Right lobe of liver (tissue), 4 donors: ENCODE measurements at regions not wholly inside any gene's neighbourhood (a gene's known extent, or its start where the extent isn't known, plus 50 kb on each side); places are given as distances from the start of the nearest gene placed in this dataset.

Experiments used
- POLR2A ChIP-seq: fragments of 450-650 bp; IDR thresholded peaks from one replicate; pipeline ENCODE4 v1.6.1; 2017; ENCODE audit warnings: antibody characterized with exemption, mild to moderate bottlenecking
- TF ChIP-seq, protein P1 (sequence below), 4 donors: fragments of 200-600 bp in 3 of 4; fragments of 450-650 bp in 1 of 4; IDR thresholded peaks; one replicate each; pipeline versions ENCODE4 v1.5.1 to v1.8.0; 2016 to 2022; ENCODE audit warnings: antibody characterized with exemption in 4 of 4, mild to moderate bottlenecking in 2 of 4
- donor health status: DM: no; HTN: no; CAD: no.
- donor health status: DM: no; HTN: no; CAD: no.
- donor health status: DM: no; HTN: yes; CAD: no.

DNA sequence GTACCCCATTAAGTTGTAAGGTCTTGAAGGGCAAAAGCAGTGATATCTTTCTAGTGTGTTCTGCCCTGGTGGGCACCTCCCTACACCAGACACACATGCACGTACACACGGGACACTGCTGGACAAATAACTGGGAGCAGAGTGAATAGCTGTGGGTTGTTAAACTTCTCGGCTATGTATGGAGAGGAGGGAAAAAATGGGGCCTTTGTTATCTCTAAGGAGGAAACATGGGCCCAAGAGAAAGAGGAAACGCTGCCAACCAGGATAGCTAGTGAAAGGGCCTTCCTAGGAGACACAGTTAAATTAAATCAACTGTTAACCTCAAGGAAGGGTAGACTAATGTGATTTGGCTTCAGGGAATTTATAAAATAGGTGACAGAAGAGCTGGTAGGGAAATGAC, 169.7 kb downstream of the MYLK4 start:
- TF ChIP-seq, protein P1, sequence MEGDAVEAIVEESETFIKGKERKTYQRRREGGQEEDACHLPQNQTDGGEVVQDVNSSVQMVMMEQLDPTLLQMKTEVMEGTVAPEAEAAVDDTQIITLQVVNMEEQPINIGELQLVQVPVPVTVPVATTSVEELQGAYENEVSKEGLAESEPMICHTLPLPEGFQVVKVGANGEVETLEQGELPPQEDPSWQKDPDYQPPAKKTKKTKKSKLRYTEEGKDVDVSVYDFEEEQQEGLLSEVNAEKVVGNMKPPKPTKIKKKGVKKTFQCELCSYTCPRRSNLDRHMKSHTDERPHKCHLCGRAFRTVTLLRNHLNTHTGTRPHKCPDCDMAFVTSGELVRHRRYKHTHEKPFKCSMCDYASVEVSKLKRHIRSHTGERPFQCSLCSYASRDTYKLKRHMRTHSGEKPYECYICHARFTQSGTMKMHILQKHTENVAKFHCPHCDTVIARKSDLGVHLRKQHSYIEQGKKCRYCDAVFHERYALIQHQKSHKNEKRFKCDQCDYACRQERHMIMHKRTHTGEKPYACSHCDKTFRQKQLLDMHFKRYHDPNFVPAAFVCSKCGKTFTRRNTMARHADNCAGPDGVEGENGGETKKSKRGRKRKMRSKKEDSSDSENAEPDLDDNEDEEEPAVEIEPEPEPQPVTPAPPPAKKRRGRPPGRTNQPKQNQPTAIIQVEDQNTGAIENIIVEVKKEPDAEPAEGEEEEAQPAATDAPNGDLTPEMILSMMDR (IDR thresholded peaks at IDR 0.05), result no peak
- no peak for TF ChIP-seq POLR2A
